Endothelial cell of umbilical vein (primary cell): ENCODE measurements at regions not wholly inside any gene's neighbourhood (a gene's known extent, or its start where the extent isn't known, plus 50 kb on each side); places are given as distances from the start of the nearest gene placed in this dataset.

Experiments
- BruUV-seq: library from RNA; stranded (reverse); fragments of 400-500 nt; replicated peaks from 2 replicates; lab custom pipeline; 2021; lab: Mats Ljungman, UMichigan
- CTCF ChIA-PET: fragments of 300-600, 350-600 bp; sonication (Branson Sonifier 250); formaldehyde crosslinking; loops from one replicate; lab custom pipeline; 2021; ENCODE audit warnings: antibody characterized with exemption, inconsistent platforms; lab: Charles Lee
- POLR2A ChIA-PET: fragments of 300-600, 350-600 bp; sonication (Branson Sonifier 250); formaldehyde crosslinking; loops from one replicate; lab custom pipeline; 2021; ENCODE audit warnings: antibody characterized with exemption, inconsistent platforms; lab: Charles Lee
- DNase-seq: peaks from one replicate; pipeline ENCODE4 v3.0.0-alpha.2; 2011; ENCODE audit warnings: low read depth, low spot score
- FAIRE-seq: peaks from 2 replicates; lab custom pipeline; 2011; peaks lifted over from hg19 to GRCh38; lab: Jason Lieb, UNC
- H2AFZ ChIP-seq: 2 replicates; pipeline ENCODE4 v1.6.0; 2012; ENCODE audit warnings: low read depth, low read length, control low read depth, inconsistent platforms
- H3K27ac ChIP-seq: 2 replicates; pipeline ENCODE4 v1.5.1; 2011; ENCODE audit warnings: low read depth, mild to moderate bottlenecking, control low read depth, low read length, moderate library complexity; ENCODE audit not compliant: insufficient read depth
- H3K27me3 ChIP-seq, 2 experiments: 2 replicates each; pipeline versions ENCODE4 v1.6.0 to v1.6.1; 2011; ENCODE audit warnings: low read length in 2 of 2, mixed read lengths in 1 of 2; ENCODE audit not compliant: control insufficient read depth in 2 of 2, insufficient read depth in 2 of 2
- H3K36me3 ChIP-seq, 2 experiments: 2 replicates in 1 of 2; 3 replicates in 1 of 2; pipeline ENCODE4 v1.5.1; 2011; ENCODE audit warnings: low read length in 2 of 2, mild to moderate bottlenecking in 1 of 2, moderate library complexity in 1 of 2; ENCODE audit not compliant: control insufficient read depth in 2 of 2, insufficient read depth in 2 of 2; ENCODE audit errors: extremely low read depth in 1 of 2
- H3K4me1 ChIP-seq: 3 replicates; pipeline ENCODE4 v1.5.1; 2011; ENCODE audit warnings: mild to moderate bottlenecking, low read length; ENCODE audit not compliant: control insufficient read depth, insufficient read depth; ENCODE audit errors: extremely low read depth
- H3K4me2 ChIP-seq: 2 replicates; pipeline ENCODE4 v1.6.1; 2011; ENCODE audit warnings: low read length, control low read depth, mixed read lengths; ENCODE audit not compliant: insufficient read depth
- H3K4me3 ChIP-seq, 3 experiments: fragments of 200-600 bp in 1 of 3; sonication (generic), shearing (Covaris generic) in 1 of 3; replicated peaks in 1 of 3; 2 replicates each; pipeline ENCODE4 v1.5.1; 2011 to 2016; ENCODE audit warnings: control low read depth in 3 of 3, low read length in 3 of 3, mild to moderate bottlenecking in 2 of 3, inconsistent platforms in 1 of 3, low read depth in 1 of 3, moderate library complexity in 1 of 3; ENCODE audit not compliant: insufficient read depth in 1 of 3
- H3K79me2 ChIP-seq: 2 replicates; pipeline ENCODE4 v1.6.0; 2012; ENCODE audit warnings: low read length, inconsistent platforms; ENCODE audit not compliant: control insufficient read depth, insufficient read depth
- H3K9ac ChIP-seq: replicated peaks from 2 replicates; pipeline ENCODE3; 2011; ENCODE audit warnings: low read length, control low read depth; ENCODE audit not compliant: insufficient read depth; ENCODE audit errors: extremely low read depth
- H3K9me1 ChIP-seq: replicated peaks from 3 replicates; pipeline ENCODE4 v1.6.0; 2011; ENCODE audit warnings: mild to moderate bottlenecking, low read length; ENCODE audit not compliant: control insufficient read depth, insufficient read depth; ENCODE audit errors: extremely low read depth
- H3K9me3 ChIP-seq: replicated peaks from 2 replicates; pipeline ENCODE4 v1.5.1; 2012; ENCODE audit warnings: low read length, inconsistent platforms; ENCODE audit not compliant: control insufficient read depth, insufficient read depth
- H4K20me1 ChIP-seq: replicated peaks from 2 replicates; pipeline ENCODE3; 2011; ENCODE audit warnings: mild to moderate bottlenecking, low read length; ENCODE audit not compliant: control insufficient read depth, insufficient read depth; ENCODE audit errors: extremely low read depth
- GATA2 ChIP-seq: IDR thresholded peaks from 2 replicates; pipeline ENCODE4 v1.7.0; 2011; ENCODE audit warnings: low read depth, mild to moderate bottlenecking, moderate library complexity, mixed read lengths, low read length; ENCODE audit not compliant: insufficient read length, insufficient read depth
- JUN ChIP-seq: IDR thresholded peaks from 2 replicates; pipeline ENCODE4 v1.6.1; 2011; ENCODE audit warnings: borderline replicate concordance, low read depth; ENCODE audit not compliant: insufficient read length, insufficient read depth
- dilution Hi-C: fragments of 300-500 bp; cut with MboI; formaldehyde crosslinking; loops from one replicate; pipeline ENCODE4 v1.15.0; 2019; ENCODE audit warnings: low sequenced_read_pairs; ENCODE audit not compliant: extremely low pct_ligation_motif_present
- intact Hi-C: fragments of 100-400 bp; cut with micrococcal nuclease; formaldehyde crosslinking; loops from one replicate; pipeline ENCODE4 v1.10.0; 2022
- TF ChIP-seq, protein P1 (sequence below): IDR thresholded peaks from 2 replicates; pipeline ENCODE4 v1.6.1; 2011; ENCODE audit not compliant: insufficient read depth, insufficient read length
- TF ChIP-seq, protein P2 (sequence below), 2 donors: IDR thresholded peaks; 1 replicate in 1 of 2; 2 replicates in 1 of 2; pipeline ENCODE4 v1.5.1; 2011; ENCODE audit warnings: low read length in 2 of 2, mild to moderate bottlenecking in 2 of 2, moderate library complexity in 2 of 2, control low read depth in 1 of 2, inconsistent platforms in 1 of 2, low read depth in 1 of 2; ENCODE audit not compliant: insufficient read depth in 1 of 2; ENCODE audit errors: extremely low read depth in 1 of 2

DNA sequence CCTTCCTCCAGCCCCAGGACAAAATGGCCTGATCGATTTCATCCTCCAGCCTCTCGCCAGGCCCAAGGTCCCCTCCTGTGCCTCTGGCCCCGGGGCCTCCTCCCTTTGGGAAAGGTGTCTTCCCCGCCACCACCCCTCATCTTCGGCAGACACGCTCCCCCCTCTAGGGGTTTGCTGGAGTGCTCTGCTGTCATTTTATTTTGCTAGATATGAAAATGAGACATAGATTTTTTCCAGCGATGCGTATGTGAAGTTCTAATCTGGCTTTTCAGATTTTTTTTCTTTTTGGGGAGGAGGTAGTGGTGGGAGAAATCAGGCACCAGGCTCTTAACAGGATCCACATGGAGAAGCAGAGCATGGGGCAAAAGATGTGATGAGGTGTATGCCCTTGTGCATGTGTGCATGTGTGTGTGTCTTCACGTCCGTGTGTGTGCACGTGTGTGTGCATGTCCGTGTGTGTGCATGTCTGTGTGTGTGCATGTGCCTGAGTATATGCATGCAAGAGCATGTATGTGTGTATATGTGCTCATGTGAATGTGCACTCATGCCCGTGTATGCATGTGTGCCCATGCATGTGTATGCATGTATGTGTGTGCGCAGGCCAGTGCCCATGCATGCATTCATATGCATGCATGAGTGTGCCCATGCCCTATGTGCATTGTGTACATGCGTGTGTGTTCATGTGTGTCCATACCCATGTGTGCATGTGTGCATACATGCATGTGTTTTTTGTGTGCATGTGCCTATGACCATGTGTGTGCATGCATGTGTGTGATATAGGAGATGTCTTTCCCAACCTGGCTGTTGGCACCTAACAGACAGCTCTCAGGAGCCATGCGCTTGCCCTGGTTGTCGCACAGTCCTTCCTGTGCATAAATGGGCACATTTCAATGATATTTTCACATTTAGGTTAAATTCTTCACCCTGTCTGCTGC, 203.0 kb downstream of the RBM19 start:
- CTCF ChIA-PET, result no interaction called here
- intact Hi-C loops, result loop anchor here (2.0 kb wide), 1 partner anchor 42 kb away; no protein-coding TSS in a partner anchor
- no peak for DNase-seq
- H3K9me3 ChIP-seq, result no peaks in the 10 kb centered on the region
- FAIRE-seq, result no peak
- H3K4me1 ChIP-seq, result no peaks in the 10 kb centered on the region
- H3K27ac ChIP-seq, result no peak overlapping the region
- H3K9ac ChIP-seq, result no peak overlapping the region
- no peaks in the 10 kb centered on the region for H4K20me1 ChIP-seq
- no peaks in the 10 kb centered on the region for H3K9me1 ChIP-seq
- H3K36me3 ChIP-seq, result no peaks in the 10 kb centered on the region
- no peak for TF ChIP-seq GATA2
- TF ChIP-seq, protein P1, sequence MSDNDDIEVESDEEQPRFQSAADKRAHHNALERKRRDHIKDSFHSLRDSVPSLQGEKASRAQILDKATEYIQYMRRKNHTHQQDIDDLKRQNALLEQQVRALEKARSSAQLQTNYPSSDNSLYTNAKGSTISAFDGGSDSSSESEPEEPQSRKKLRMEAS, result no peak
- TF ChIP-seq, protein P2, sequence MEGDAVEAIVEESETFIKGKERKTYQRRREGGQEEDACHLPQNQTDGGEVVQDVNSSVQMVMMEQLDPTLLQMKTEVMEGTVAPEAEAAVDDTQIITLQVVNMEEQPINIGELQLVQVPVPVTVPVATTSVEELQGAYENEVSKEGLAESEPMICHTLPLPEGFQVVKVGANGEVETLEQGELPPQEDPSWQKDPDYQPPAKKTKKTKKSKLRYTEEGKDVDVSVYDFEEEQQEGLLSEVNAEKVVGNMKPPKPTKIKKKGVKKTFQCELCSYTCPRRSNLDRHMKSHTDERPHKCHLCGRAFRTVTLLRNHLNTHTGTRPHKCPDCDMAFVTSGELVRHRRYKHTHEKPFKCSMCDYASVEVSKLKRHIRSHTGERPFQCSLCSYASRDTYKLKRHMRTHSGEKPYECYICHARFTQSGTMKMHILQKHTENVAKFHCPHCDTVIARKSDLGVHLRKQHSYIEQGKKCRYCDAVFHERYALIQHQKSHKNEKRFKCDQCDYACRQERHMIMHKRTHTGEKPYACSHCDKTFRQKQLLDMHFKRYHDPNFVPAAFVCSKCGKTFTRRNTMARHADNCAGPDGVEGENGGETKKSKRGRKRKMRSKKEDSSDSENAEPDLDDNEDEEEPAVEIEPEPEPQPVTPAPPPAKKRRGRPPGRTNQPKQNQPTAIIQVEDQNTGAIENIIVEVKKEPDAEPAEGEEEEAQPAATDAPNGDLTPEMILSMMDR (IDR thresholded peaks at IDR 0.05; ENCODE audit: extremely low read depth in 1 of 2, insufficient read depth in 1 of 2, low read depth in 1 of 2, low read length in 2 of 2), result no peak
- TF ChIP-seq JUN, result no peak
- no peak overlapping the region for H2AFZ ChIP-seq
- H3K4me2 ChIP-seq, result no peak overlapping the region
- BruUV-seq, result no TSS peak
- no peaks in the 10 kb centered on the region for H3K27me3 ChIP-seq
- dilution Hi-C loops, result no loop called here
- POLR2A ChIA-PET, result no interaction called here
- no peaks in the 10 kb centered on the region for H3K79me2 ChIP-seq
- H3K4me3 ChIP-seq, result no peak overlapping the region
